ENCODE measurements at regions not wholly inside any gene's neighbourhood (a gene's known extent, or its start where the extent isn't known, plus 50 kb on each side); places are given as distances from the start of the nearest gene placed in this dataset.
"Not testable (repeated sequence)": the region's sequence is repeated elsewhere in the genome, so short reads cannot be mapped to it uniquely, and the experiment has no call there.

DNA sequence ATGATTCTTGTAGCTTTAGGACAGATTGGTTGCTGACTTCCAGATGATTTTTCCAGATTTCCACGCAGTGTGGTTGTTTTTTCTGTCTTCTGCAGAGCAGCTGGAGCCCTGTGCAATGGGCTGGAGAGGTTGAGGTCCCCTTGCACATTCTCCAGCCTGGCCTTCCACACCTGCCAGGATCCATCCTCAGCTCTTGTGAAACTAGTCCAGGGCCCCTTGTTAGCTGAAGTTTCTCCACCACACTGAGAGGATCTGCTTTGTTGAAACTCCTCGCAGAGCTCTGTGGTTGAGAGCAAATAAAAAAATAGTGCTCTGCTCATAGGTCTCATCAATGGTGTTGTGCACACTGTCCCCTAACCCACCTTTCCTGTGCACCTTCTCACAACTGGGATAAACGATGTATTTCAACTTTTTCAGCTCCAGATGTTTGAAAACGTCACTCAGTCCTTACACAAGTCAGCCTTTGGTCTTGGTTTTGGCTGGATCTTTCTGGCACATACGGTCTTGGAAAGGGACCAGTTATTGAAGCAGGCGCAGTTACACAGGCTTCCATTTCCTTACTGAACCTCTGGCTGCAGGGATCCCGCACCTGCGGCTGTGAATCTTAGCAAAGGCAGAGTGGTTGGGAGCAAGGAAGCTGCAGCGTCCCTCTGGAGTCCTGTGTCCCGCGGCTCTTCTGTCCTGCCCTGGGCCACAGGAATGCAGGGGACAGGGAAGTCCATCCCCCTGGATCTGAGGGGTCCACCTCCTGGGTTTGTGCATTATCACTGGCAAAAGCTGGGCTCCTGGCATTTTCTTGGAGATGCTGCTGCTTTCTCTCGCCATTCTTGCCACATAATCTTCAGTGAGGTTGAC is 272.0 kb upstream of the DSEL start:
- no peak for DNase-seq (ENCODE audit: low read depth in 4 of 4, low spot score in 1 of 4)

DNA sequence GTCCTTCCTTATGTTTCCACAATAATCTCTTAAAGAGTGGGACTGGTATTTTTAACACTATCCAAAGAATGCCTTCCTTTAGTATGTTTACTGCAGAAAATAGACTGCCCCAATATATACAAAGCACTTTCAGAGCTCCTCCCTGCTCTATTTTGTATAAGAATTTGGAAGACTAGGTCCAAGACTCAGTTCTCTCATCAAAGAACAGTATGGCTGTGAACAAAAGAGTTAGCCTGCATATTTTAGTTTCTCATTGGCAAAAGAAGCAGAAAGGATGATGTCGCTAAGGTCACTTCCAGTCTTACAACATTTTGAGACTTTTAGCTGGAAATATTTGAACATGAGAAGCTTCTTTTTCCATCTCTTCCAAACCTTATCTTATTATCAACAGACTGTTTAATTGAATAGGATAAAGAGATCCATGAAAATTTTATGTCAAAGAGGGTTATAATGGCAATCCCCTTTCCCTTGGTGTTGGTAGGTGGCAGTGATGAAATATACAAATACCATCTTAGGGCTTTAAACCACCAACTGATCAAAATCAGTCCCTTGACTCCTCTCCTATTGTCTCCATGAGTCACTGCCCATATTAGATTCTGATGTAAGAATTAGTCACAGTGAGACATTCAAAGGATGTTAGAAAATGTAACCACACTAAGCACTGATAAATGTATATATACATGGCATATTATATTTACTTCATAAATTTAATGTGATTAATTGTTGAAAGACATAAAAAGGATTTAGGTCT is 266.9 kb upstream of the DSEL start:
- DNase-seq (ENCODE audit: low read depth in 4 of 4, low spot score in 1 of 4), result no peak

DNA sequence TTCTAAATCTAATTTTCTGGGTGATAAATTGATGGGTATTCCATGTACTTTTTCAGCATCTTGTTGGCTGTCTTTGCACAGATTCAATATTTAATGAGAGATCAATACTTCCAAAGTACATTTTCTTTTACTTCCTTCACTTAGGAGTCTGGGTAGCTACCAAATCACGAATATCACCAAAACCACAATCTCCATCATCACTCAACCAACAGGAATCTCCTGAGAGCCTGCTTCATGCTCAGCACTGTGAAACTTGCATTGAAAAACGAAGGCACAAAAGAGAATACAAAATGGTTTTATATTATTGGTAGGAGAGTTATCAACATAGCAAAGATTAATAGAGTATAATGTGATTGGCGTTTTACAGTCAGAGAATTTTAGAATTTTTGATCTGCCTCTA is 261.5 kb upstream of the DSEL start:
- DNase-seq (ENCODE audit: low read depth in 4 of 4, low spot score in 1 of 4), result no peak

DNA sequence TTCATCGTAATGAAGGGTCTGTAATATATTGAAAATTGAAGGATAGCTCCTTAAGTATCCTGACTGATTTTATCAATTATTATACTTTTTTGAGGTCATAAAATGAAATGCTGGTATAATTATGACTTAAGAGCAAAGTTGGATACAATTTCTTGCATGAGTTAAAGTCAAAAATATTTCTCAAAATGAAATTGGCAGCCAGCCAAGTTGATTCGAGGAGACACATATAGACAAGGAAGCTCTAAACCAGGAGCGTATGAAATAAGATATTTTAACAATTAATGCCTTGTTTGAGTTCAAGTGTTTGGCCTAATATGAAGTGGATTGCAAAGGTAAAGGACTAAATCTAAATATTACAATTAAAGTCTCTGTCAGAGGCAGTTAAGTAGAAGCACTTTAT is 260.4 kb upstream of the DSEL start:
- no peak for DNase-seq (ENCODE audit: low read depth in 4 of 4, low spot score in 1 of 4)

DNA sequence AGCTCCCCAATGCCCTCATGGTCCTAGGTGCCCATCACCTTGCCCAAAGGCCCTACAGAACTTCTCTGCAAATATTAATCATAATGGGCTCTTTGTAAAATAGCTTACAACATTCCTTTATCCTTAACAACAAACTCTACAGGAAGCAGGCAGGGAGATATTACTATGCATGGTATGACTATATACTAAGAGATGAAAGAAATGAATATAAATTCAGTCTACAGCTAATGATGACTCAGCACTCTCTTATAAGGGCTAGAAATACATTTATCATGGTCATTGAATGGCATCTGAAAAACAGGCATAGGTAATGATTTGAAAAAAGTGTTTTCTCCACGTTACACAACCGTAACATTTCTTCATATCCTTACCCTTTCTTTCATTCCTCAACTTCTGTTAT is 254.8 kb upstream of the DSEL start:
- no peak for DNase-seq (ENCODE audit: low read depth in 4 of 4, low spot score in 1 of 4)

DNA sequence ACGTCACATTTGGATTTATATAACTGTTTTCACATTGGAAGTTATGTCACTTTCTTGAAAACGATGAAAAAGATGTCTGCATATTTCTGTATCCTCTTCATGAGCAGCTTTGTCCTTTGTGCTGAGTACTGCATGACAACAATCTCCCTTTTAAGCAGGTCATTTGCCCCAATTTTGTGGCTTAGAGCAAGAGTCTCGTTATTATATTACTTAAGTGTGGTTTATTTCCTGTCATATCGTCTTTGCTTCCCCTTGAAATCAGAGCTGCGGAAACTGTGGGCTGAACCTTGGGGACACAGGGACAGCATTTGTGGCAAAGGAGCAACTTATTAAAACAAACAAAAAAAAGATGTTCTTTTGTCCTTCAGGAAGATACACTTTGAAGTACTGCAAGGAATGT is 254.0 kb upstream of the DSEL start:
- no peak for DNase-seq (ENCODE audit: low read depth in 4 of 4, low spot score in 1 of 4)

DNA sequence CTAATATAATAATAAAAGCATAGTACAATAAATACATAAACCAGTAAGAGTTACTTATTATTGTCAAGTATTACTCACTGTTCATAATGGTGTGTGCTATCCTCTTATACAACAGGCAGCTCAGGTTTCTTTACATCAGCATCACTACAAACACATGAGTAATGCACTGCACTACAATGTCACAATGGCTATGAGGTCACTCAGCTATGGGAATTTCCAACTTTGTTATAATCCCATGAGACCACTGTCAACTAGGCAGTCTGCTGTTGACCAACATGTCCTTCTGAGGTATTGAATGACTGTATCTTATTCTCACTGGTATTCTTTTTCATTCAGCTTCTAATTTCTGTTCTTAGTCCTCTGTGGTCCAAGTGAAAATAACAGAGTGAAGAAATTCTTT is 250.4 kb upstream of the DSEL start:
- no peak for DNase-seq (ENCODE audit: low read depth in 4 of 4, low spot score in 1 of 4)

DNA sequence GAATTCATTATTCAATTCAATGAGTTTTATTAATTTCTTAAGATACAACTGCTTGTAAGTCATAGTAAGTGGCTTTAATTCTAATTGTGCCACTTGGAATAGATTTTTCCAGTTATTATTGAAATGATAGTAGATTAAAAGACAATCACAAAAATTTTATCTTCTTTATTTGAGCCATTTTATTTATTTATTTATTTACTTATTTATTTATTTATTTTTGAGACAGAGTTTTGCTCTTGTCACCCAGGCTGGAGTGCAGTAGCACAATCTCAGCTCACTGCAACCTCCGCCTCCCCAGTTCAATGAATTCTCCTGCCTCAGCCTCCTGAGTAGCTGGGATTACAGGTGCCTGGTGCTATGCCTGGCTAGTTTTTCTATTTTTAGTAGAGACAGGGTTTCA is 235.7 kb upstream of the DSEL start:
- DNase-seq (ENCODE audit: low read depth in 4 of 4, low spot score in 1 of 4), result not testable (repeated sequence)

DNA sequence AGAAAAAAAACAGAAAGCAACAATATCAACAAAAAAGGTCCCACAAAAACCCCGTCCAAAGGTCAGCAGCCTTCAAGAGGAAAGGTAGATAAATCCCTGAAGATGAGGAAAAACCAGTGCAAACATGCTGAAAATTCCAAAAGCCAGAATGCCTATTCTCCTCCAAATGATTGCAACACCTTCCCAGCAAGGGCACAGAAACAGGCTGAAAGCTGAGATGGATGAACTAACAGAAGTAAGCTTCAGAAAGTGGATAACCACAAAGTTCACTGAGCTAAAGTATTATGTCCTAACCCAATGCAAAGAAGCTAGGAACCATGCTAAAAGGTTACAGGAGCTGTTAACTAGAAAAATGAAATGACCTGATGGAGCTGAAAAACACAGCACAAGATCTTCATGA is 226.4 kb upstream of the DSEL start:
- DNase-seq (ENCODE audit: low read depth in 4 of 4, low spot score in 1 of 4), result no peak

DNA sequence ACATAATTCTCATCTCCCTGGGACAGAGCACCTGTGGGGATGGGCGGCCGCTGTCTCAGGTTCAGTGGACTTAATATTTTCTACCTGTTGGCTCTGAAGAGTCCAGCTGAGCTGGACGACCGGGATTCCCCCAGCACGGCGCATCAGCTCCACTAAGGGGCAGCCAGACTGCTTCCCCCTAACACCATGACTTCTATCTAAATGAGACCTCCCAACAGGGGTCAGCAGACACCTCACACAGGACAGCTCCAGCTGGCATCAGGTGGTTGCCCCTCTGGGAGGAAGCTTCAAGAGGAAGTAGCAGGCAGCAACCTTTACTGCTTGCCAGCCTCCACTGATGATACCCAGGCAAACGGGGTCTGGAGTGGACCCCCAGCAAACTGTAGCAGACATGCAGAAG is 226.0 kb upstream of the DSEL start:
- DNase-seq (ENCODE audit: low read depth in 4 of 4, low spot score in 1 of 4), result no peak

DNA sequence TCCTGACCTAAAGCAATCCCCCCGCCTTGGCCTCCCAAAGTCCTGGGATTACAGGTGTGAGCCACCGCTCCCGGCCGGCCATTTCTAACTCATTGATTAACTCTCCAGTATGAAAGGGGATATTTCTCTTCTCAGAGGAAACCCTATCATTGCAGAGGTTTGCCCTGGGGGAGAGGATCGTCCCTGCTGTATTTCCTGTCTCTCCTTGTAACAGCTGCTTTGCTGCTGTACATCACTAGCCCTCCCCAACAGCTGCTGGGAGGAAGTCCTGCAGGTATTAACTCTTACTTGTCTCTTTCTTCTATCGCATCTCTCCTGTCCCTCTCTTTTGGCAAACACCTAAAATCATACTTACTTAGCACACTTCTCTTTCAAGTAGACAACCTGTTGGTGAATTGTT is 219.0 kb upstream of the DSEL start:
- no peak for DNase-seq (ENCODE audit: low read depth in 4 of 4, low spot score in 1 of 4)

DNA sequence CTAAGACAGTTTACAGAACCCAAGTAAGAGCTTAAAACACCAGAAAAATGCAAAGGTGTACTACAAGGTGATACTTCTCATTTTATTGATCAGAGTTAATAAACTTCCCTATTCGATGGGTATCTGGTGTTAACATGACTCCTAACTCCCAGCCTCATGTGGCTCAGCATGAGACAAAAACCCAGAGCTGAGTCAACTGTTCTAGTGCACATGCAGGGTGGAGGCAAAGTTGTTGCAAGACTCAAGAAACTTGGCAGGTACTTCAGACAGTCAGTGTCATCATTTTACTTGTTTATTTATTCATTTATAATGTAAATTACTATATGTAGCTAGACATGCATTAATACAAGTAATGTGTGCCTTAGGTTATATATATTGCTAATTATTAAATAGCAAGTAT is 216.6 kb upstream of the DSEL start:
- DNase-seq (ENCODE audit: low read depth in 4 of 4, low spot score in 1 of 4), result no peak

DNA sequence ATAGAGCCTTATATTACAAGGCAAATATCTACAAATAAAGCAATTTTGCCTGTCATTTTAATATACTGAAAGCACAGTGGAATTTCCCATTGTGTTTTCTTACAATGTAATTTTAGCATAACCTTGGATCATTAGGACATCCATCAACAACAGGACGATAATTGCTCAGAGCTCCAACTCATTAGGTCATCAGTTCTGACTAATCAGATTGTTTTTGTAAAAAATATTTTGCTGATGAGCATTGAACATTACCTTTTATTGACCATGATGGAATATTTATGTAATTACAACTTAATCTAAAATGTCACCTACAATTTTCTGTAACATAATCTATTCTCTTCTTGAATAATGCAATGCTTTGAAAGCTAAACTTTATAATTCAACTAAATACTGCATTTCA is 215.3 kb upstream of the DSEL start:
- DNase-seq (ENCODE audit: low read depth in 4 of 4, low spot score in 1 of 4), result no peak

DNA sequence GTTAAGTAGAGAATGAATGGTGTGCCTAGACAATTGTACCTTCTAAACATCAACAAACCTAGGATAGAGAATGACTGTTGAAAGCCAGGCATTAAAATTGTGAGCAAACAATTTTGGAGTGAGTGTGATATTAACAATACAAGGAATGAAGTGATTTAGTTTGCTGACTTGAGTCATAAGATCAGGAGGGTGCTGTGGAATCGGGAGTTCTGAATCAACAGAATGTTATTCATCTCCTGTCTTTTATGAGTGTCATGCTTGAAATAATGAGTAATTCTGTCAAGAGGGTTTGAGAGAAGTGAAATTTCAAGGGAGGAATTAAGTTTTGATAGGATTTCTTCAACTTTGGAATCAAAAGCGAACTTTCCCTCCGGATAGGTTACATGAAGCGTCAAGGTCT is 214.4 kb upstream of the DSEL start:
- no peak for DNase-seq (ENCODE audit: low read depth in 4 of 4, low spot score in 1 of 4)

DNA sequence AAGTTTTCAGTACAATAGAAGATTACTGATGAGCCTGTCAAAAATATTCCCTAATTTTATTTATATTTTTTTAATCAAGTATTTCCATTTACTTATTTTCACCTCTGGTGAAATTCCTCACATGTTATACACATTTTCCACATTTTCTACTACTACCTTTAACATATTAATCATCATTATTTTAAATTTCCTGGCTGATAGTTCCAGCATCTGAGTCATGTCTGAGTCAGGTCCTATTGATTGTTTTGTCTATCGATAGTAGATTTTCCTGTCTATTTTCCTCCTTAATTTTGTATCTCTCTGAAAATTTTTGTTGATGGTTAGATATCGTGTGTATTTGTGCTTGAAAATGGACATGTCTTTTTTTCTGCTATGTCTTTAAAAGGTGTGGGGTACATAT is 211.8 kb upstream of the DSEL start:
- DNase-seq (ENCODE audit: low read depth in 4 of 4, low spot score in 1 of 4), result no peak

DNA sequence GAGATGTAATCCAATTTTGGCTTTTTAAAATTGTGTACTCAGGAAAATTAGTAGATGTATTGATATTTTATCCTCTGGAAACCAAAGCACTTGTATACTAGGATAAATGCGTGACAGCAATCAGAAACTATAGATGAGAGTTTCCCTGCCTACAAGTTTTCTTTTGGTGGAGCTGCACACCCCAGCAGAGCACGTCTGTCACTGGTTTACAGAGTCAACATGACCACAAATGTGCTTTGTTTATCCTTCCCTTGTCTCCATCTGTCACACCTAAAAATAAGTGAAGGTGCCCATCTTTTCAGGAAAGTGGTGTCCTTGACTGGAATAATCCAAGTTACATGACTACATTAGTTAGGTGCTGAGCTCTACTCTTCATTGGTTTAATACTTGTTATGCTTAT is 210.4 kb upstream of the DSEL start:
- no peak for DNase-seq (ENCODE audit: low read depth in 4 of 4, low spot score in 1 of 4)

DNA sequence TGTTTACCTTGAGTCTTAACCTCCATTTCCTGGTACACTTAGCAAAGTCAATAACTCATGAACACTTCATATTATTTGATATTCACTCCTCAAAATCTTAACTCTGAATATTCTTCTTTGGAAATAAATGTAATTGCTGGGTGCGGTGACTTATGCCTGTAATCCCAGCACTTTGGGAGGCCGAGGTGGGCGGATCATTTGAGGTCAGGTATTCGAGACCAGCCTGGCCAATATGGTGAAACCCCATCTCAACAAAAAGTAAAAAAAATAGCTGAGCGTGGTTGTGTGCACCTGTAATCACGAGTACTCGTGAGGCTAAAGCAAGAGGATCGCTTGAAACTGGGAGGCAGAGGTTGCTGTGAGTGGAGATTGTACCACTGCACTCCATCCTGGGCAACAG is 201.3 kb upstream of the DSEL start:
- no peak for DNase-seq (ENCODE audit: low read depth in 4 of 4, low spot score in 1 of 4)

DNA sequence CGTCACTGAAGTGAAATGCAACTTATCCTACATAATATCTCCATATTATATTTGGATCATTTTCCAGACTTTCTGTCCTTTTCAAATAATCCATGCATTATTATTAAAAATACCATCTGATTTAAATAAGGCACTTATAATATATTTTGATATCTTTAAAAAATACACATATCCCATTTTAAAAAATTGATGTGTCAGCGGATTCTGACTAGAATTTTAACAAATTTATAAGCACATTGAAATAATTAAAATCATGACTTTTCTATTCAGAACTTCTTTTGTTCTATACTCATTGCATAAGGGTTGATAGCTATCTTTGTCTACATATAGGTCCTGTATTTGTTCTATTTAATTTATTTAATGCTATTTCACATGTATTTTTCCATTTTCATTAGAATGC is 199.0 kb upstream of the DSEL start:
- no peak for DNase-seq (ENCODE audit: low read depth in 4 of 4, low spot score in 1 of 4)

DNA sequence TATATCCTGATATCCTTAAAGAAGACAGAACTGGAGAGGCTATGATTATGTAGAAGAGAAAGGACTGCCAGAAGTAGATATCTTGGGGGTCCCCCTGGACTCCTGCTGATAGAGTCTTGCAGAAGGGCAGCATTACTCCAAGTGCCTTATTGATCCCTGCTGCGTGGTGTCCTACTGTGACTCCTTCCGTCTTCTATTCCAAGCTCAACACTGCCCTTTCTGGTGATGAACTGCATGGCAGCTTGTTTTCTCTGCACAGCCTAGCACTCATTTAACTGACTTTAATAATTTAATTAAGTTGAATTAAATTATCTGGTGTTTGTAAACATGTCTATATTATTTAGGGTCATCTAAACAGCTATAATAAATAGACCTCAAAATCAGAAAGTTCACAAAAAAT is 194.1 kb upstream of the DSEL start:
- no peak for DNase-seq (ENCODE audit: low read depth in 4 of 4, low spot score in 1 of 4)

DNA sequence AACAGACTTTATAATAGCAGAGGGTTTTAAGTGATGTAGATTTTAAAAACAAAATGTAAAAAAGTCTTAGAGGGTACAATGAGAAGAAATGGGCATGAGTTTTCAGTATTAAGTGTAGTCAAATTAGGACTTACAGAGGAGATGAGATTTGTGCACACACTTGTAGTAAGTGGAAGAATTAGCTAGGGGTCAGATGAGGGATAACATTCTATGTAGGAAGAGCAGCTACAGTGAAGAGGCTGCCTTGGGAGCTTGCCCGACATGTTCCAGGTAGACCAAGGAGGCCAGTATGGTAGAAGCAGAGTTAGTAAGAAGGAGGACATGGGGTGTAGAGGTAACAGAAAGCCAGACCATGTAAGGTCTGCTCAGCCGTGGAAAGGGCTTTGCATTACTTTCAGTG is 189.2 kb upstream of the DSEL start:
- no peak for DNase-seq (ENCODE audit: low read depth in 4 of 4, low spot score in 1 of 4)

DNA sequence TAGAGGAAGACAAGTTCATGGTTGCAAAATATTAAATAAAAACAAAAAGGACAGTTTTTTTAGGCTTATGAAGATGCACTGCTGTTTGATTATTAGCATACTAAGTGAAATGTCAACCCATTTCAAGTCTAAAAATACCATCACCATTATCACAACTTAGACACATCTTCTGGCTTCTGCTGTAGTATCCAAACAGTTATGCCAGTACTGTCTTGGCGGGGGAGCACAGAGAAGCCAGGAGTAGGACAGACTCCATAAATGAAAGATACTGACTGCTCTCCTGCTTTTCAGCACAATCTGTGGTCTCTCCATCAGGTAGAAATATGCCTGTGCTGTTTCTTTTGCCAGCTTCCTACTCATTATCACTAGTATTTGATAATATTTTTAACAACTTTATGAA is 179.2 kb upstream of the DSEL start:
- no peak for DNase-seq (ENCODE audit: low read depth in 4 of 4, low spot score in 1 of 4)

DNA sequence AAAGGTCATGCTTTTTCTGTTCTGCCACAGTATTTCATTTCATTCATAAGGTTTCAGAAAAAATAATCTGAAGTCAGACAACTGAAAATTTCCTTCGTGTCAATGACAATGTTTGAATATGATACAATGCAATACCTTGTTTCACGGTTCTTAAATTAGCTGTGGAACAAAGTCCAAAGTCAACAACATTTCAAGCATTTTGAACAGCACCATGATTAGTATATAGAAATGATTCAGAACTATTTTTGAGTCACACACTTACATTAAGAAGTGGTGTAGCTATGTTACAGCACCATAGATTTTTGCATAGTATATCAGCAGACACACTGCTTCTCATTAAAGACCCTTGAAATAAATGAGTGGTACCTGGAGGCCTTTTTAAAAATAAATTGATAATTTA is 178.3 kb upstream of the DSEL start:
- DNase-seq (ENCODE audit: low read depth in 4 of 4, low spot score in 1 of 4), result no peak

DNA sequence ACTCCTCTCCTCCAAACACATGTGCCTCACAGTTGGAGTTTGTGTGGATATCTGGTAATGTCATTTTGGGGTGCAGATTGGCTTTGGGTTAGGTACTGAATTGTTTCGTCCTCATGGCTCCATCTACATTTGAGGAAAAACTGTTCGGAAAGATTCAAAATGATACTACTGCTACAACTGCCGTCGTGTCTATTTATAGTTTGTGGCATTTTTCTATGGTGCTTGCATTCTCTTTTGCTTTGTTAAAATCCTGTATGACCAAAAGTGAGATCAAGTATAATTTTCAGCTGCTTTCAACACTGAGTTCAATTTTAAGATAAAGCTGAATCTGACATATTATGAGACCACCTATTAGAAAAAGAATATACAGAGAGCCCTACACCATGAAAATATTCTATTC is 176.3 kb upstream of the DSEL start:
- DNase-seq (ENCODE audit: low read depth in 4 of 4, low spot score in 1 of 4), result no peak
